ENCODE measurements at regions not wholly inside any gene's neighbourhood (a gene's known extent, or its start where the extent isn't known, plus 50 kb on each side); places are given as distances from the start of the nearest gene placed in this dataset.

- DNase-seq = no peak
Observed at GRCh38 chr13:40403509-40404241, 262.8 kb downstream of the FOXO1 start.

GRCh38 chr13:40404407-40404806 lies 262.0 kb downstream of the FOXO1 start:
- DNase-seq = no peak

- no peak for DNase-seq
Observed at GRCh38 chr13:40404967-40405716, 261.3 kb downstream of the FOXO1 start.

GRCh38 chr13:40406405-40407120 lies 259.9 kb downstream of the FOXO1 start:
- peak; percentile 69 for DNase-seq

DNA sequence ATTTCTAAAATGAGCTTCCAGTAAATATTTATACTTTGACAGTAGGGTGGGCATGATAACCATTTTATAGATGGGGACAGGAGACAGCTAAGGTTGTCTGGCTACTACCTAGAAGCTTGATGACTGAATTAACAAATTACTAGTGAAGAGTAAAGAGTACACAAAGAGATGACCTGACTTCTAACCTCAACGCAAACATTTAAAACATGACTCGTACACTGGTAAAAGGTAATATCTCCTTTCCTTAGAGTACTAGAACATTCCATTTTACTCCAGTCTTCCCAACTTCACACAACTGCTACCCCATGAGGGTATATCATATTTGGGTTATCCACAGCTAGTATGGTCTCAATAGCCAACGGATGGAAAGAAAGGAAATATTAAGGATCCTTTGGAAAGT lies 258.9 kb downstream of the FOXO1 start:
- no peak for DNase-seq

GRCh38 chr13:40408602-40409001 lies 257.8 kb downstream of the FOXO1 start:
- peak; percentile 74 for DNase-seq

- no peak for DNase-seq
Observed at GRCh38 chr13:40409278-40409677, 257.2 kb downstream of the FOXO1 start.

GRCh38 chr13:40410315-40410714 lies 256.1 kb downstream of the FOXO1 start:
- DNase-seq = no peak

DNA sequence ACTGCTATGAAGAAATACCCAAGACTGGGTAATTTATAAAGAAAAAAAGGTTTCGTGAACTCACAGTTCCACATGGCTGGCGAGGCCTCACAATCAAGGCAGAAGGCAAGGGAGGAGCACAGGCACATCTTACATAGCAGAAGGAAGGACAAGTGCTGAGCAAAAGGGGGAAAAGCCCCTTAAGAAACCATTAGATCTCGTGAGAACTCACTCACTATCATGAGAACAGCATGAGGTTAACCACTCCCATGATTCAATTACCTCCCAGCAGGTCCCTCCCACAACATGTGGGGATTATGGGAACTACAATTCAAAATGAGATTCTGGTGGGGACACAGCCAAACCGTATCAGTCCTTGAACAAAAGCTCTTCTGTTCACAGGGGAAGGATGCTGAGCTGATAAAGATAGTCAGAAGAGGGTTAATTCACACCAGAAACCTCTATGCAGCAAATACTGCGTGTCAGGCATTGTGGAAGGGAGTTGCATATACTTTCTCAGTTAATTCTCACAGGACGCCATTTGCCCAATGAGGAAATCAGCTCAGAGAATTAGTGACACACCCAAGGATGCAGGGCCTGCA lies 246.2 kb downstream of the FOXO1 start:
- DNase-seq = no peak

DNA sequence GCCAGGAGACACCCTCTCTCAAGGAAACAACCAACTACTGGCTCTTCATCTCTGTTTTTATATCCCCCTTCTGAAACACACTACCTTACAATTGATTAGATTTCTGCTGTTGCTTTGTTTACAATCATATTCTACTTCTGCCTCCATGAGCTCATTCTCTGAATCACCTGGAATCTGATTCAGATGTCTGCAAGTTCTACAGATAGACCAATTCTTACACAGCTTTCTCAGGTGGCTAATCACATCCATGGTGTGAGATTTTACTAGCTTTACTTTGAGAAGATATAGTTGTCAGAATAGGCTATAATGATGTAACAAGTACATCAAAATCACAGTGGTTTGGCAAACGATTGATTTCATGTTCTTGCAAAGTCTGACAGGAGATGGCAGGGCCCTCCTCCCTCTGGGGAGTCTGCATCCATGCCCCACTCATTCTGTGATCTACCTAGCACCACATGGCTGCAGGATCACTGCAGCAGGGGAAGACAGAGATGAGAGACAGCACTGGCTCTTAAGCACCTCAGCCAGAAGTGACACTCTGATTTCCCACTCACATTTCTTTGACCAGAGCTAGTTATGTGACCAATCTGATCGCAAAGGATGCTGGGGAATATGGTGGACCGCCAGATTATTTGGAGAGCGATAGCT lies 243.7 kb downstream of the FOXO1 start:
- DNase-seq = no peak

GRCh38 chr13:40428354-40428753 lies 238.1 kb downstream of the FOXO1 start:
- no peak for DNase-seq

GRCh38 chr13:40429706-40430545 lies 236.5 kb downstream of the FOXO1 start:
- no peak for DNase-seq

- no peak for DNase-seq
Observed at GRCh38 chr13:40432018-40432978, 234.1 kb downstream of the FOXO1 start.

- no peak for DNase-seq
Observed at GRCh38 chr13:40433001-40433400, 233.4 kb downstream of the FOXO1 start.

- no peak for DNase-seq
Observed at GRCh38 chr13:40433577-40433976, 232.9 kb downstream of the FOXO1 start.

DNA sequence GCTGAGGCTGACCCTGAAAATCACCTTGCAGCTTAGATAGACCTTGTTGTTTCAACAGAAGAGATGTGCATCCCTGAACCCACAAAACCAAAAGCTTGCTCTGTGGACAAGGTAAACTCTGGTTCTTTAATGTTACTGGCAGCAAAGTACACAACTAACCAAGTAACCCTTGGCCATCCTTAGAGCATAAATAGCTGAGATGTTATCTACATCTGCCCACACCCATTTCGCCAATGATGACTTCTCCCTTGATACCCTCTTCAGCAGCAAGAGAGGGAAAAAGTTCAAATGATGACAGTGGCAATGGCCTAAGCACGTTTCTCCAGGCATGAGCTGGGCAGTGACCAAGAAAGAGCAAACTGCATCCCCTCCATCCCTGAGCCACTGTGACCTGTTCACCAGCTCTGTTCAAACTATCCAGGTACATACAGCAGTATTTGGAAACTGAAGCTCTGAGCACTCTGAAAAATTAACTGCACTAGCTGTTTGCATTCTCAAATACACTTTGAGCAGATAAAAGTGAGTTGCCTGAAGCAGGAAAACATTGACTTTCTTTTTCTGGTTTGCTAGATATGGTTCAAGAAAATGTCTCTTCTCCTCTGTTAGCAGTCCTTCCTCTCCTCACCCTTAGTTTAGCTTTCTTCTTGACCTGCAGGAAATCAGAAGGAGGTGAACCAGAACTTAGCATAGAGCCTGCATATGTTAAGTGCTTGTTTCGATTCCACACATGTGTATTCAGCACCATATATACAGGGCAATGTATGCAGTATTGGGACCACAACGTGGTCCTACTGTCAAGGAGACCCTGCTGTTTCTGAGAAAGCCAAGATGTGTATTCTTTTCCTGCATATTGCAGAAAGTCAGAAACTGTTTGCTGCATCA lies 231.7 kb downstream of the FOXO1 start:
- DNase-seq = no peak

DNA sequence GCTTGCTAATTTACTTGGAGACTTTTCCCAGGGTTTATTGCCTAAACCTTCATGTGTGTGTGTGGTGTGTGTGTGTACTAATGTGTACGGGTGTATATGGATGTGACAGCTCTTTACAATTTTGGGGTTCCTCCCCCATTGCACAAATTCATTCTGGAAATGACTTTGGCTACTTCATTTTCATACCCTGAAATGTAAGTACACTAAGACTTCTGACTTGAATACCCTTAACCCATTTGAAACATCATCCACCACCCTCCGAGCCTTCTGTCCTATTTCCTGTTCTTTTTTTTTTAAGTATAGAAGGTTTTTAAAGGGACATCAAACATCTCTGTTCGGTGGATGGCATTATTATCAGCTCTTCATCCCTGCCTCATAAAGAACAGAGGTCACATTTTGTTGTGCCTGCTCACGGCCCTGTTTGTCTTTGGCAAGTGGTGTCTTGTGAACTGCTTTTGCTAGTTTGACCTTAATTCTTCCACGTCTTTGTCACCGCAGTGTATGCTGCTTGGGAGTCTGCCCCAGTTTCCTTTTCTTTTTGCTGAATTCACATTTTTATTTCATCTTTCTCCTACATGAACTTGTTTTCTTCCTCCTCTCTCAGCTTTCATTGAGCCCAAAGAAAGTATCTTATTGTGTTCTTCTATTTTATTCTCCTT lies 228.3 kb downstream of the FOXO1 start:
- DNase-seq = no peak

DNA sequence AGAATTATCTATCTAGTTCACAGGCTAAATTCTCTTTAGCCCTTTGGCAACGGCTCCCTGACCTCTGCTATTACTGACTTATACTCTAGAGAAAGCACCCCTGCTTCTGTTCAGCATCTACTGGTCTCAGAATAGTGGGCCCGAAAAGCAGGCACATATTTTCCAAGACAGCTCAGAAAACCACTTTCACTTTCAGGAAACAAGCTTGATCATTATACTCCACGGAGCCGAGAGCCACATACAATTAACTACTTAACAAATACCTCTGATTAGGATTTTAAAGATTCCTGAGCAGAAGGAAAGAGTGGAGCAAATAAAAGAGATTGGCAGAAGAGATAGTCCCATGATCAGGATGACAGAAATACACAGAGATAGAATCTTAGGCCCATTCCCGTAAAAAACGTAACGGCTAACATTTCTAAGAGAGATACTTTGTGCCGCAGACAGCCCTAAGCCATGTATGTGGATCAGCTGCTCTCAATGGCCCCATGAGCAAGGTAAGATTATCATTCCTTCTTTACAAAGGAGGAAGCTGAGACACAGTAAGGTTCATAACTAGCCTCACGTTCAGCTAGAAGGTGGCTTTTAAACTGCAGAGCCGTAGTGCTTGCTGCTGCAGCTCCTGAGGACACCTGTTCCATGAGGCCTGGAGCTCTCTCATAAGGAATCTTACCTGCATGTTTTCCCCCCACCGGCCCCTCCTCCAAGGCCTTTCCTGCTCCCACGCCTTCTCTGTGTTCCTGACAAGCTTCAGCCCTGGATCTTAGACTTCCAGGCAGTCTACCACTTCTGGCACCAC lies 227.2 kb downstream of the FOXO1 start:
- peak; percentile 9 for DNase-seq
